NCI-H2196 (cell line): ENCODE measurements at regions not wholly inside any gene's neighbourhood (a gene's known extent, or its start where the extent isn't known, plus 50 kb on each side); places are given as distances from the start of the nearest gene placed in this dataset.
"Not testable (repeated sequence)": the region's sequence is repeated elsewhere in the genome, so short reads cannot be mapped to it uniquely, and the experiment has no call there.

Experiments used
- DNase-seq: peaks from one replicate; lab custom pipeline; 2025; ENCODE audit not compliant: unreplicated experiment; lab: John Stamatoyannopoulos, UW

GRCh38 chrX:25144043-25144940 is 128.5 kb upstream of the ARX start:
- DNase-seq, result peak; percentile 52

GRCh38 chrX:25143596-25143995 is 127.8 kb upstream of the ARX start:
- DNase-seq, result no peak

- DNase-seq, result no peak
Observed at GRCh38 chrX:25141684-25142083, 125.9 kb upstream of the ARX start.

GRCh38 chrX:25131055-25131454 is 115.3 kb upstream of the ARX start:
- no peak for DNase-seq

- DNase-seq, result no peak
Observed at GRCh38 chrX:25130619-25131018, 114.9 kb upstream of the ARX start.

- no peak for DNase-seq
Observed at GRCh38 chrX:25125483-25125882, 109.7 kb upstream of the ARX start.

GRCh38 chrX:25124391-25124790 is 108.6 kb upstream of the ARX start:
- no peak for DNase-seq

- no peak for DNase-seq
Observed at GRCh38 chrX:25112156-25112555, 96.4 kb upstream of the ARX start.

GRCh38 chrX:25108481-25108880 is 92.7 kb upstream of the ARX start:
- no peak for DNase-seq

- no peak for DNase-seq
Observed at GRCh38 chrX:25105221-25105620, 89.5 kb upstream of the ARX start.

- no peak for DNase-seq
Observed at GRCh38 chrX:25096522-25097045, 80.8 kb upstream of the ARX start.

- DNase-seq, result not testable (repeated sequence)
Observed at GRCh38 chrX:25091152-25091551, 75.4 kb upstream of the ARX start.

- DNase-seq, result no peak
Observed at GRCh38 chrX:25084446-25084845, 68.7 kb upstream of the ARX start.

GRCh38 chrX:25083661-25084060 is 67.9 kb upstream of the ARX start:
- DNase-seq, result no peak

GRCh38 chrX:25079020-25079419 is 63.3 kb upstream of the ARX start:
- no peak for DNase-seq

GRCh38 chrX:25076941-25077500 is 61.3 kb upstream of the ARX start:
- DNase-seq, result no peak

- DNase-seq, result no peak
Observed at GRCh38 chrX:25072247-25072646, 56.5 kb upstream of the ARX start.

- DNase-seq, result no peak
Observed at GRCh38 chrX:25070038-25070437, 54.3 kb upstream of the ARX start.

GRCh38 chrX:25069209-25069608 is 53.4 kb upstream of the ARX start:
- no peak for DNase-seq

GRCh38 chrX:25068340-25068739 is 52.6 kb upstream of the ARX start:
- no peak for DNase-seq

GRCh38 chrX:25067271-25068172 is 51.8 kb upstream of the ARX start:
- DNase-seq, result no peak
